ENCODE measurements at regions not wholly inside any gene's neighbourhood (a gene's known extent, or its start where the extent isn't known, plus 50 kb on each side); places are given as distances from the start of the nearest gene placed in this dataset.
"Not testable (repeated sequence)": the region's sequence is repeated elsewhere in the genome, so short reads cannot be mapped to it uniquely, and the experiment has no call there.

GRCh38 chr3:80753021-80753420 lies 985.2 kb upstream of the ROBO1 start:
- POLR2A ChIA-PET = no interaction called here
- TF ChIP-seq CTCF (IDR thresholded peaks at IDR 0.05; ENCODE audit: control extremely low read depth, extremely low read depth, low read depth, missing control alignments) = no peak
- DNase-seq (ENCODE audit: extremely low spot score) = no peak
- CTCF ChIA-PET = interaction anchor here (0.9 kb wide), 1 partner anchor 10 kb away, joined by 3 read pairs; no protein-coding TSS in a partner anchor

- DNase-seq (ENCODE audit: extremely low spot score) = no peak
- CTCF ChIA-PET = interaction anchor here (1.4 kb wide), 1 partner anchor 9 kb away, joined by 4 read pairs; no protein-coding TSS in a partner anchor
- no peak for TF ChIP-seq CTCF (IDR thresholded peaks at IDR 0.05; ENCODE audit: control extremely low read depth, extremely low read depth, low read depth, missing control alignments)
- POLR2A ChIA-PET = no interaction called here
These were observed 982.8 kb upstream of the ROBO1 start for GRCh38 chr3:80750637-80751036.

- DNase-seq (ENCODE audit: extremely low spot score) = no peak
- ChIA-PET POLR2A (no interaction called here), CTCF (no interaction called here)
- TF ChIP-seq CTCF (IDR thresholded peaks at IDR 0.05; ENCODE audit: control extremely low read depth, extremely low read depth, low read depth, missing control alignments) = no peak
These were observed 967.1 kb upstream of the ROBO1 start for GRCh38 chr3:80734920-80735319.

- POLR2A ChIA-PET = no interaction called here
- CTCF ChIA-PET = no interaction called here
- no peak for DNase-seq (ENCODE audit: extremely low spot score)
- no peak for TF ChIP-seq CTCF (IDR thresholded peaks at IDR 0.05; ENCODE audit: control extremely low read depth, extremely low read depth, low read depth, missing control alignments)
These were observed 966.7 kb upstream of the ROBO1 start for GRCh38 chr3:80734483-80734882.

- no peak for DNase-seq (ENCODE audit: extremely low spot score)
- TF ChIP-seq CTCF (IDR thresholded peaks at IDR 0.05; ENCODE audit: control extremely low read depth, extremely low read depth, low read depth, missing control alignments) = no peak
- ChIA-PET CTCF (interaction anchor here (1.0 kb wide), 1 partner anchor 26 kb away, joined by 3 read pairs; no protein-coding TSS in a partner anchor), POLR2A (no interaction called here)
These were observed 965.9 kb upstream of the ROBO1 start for GRCh38 chr3:80733522-80734176.

GRCh38 chr3:80727561-80727960 lies 959.8 kb upstream of the ROBO1 start:
- POLR2A ChIA-PET; DNase-seq (ENCODE audit: extremely low spot score): not testable (repeated sequence)
- CTCF ChIA-PET = interaction anchor here (1.2 kb wide), 1 partner anchor 24 kb away, joined by 3 read pairs; no protein-coding TSS in a partner anchor

GRCh38 chr3:80709597-80710322 lies 942.0 kb upstream of the ROBO1 start:
- CTCF ChIA-PET = interaction anchor here (1.7 kb wide), 1 partner anchor 11 kb away, joined by 3 read pairs; no protein-coding TSS in a partner anchor
- POLR2A ChIA-PET; DNase-seq (ENCODE audit: extremely low spot score): not testable (repeated sequence)
